Astrocyte (in vitro differentiated cells and primary cell): ENCODE measurements at regions not wholly inside any gene's neighbourhood (a gene's known extent, or its start where the extent isn't known, plus 50 kb on each side); places are given as distances from the start of the nearest gene placed in this dataset.

Experiments used
- CTCF ChIP-seq: IDR thresholded peaks from 2 replicates; pipeline ENCODE4 v1.5.1; 2011; ENCODE audit warnings: low read depth, mild to moderate bottlenecking, inconsistent platforms, low read length, moderate library complexity; ENCODE audit not compliant: insufficient read depth
- EZH2 ChIP-seq: IDR thresholded peaks from 2 replicates; pipeline ENCODE4 v1.6.1; 2012; ENCODE audit warnings: mild to moderate bottlenecking, low read length, inconsistent platforms; ENCODE audit not compliant: insufficient read depth

GRCh38 chr10:132136689-132137088, 50.1 kb upstream of the DPYSL4 start:
- TF ChIP-seq CTCF (no peak), EZH2 (no peak)
